T-helper 1 cell (primary cell): ENCODE measurements at regions not wholly inside any gene's neighbourhood (a gene's known extent, or its start where the extent isn't known, plus 50 kb on each side); places are given as distances from the start of the nearest gene placed in this dataset.
"Not testable (repeated sequence)": the region's sequence is repeated elsewhere in the genome, so short reads cannot be mapped to it uniquely, and the experiment has no call there.

Experiments
- DNase-seq, 5 donors: peaks; one replicate each; pipeline ENCODE4 v3.0.0-alpha.2; 2012 to 2020

DNA sequence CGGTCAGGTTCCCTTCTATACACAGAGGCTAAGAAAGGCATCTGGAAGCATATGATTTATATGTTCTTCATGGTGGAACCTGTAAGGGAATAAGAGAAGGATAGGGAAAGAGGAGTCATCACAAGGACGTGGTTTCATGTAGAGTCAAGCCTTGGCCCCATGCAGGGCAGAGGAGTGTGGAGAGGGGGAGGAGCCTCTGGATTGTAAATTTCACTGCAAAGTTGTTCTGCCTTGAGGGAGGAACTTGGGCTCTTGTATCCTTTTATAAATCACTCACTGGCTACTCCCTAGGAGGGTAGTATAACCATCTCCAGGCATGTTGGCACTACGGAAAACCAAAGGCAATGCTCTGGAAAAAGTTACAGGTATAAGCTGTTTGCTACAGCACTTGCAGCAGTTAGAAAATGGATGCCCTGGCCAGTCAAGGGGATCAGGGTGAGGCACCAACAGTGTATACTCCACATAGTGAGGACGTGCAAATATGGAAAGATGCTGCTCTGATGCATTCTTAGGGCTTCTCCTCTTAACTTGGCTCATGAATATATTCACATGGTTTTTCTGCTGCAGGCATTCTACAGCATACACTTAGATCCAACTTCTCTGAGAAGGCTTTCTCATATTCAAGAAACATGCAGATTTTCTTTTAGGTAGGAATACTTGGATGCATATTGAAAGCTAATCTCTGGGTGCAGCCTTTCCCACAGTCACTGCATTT lies 60.3 kb upstream of the ZNF81 start:
- DNase-seq = no peak

DNA sequence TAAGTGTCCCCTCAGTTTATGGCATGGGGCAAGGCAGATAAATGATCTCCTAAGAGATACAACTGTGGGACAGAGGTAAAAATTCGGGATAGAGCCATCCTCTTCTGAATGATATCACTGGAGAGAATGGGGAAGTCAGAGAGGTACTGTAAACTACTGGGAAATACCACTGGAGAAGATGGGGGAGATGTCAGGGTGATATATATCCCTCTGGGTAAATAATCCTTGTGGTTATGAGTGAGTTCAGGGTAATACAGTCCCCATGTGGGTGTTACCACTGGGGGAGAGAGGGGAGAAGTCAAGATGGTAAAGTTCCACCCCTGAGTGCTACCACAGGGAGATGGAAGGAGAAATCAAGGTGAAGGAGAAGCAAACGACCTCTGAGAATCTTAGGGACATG lies 63.9 kb upstream of the ZNF81 start:
- DNase-seq = no peak

DNA sequence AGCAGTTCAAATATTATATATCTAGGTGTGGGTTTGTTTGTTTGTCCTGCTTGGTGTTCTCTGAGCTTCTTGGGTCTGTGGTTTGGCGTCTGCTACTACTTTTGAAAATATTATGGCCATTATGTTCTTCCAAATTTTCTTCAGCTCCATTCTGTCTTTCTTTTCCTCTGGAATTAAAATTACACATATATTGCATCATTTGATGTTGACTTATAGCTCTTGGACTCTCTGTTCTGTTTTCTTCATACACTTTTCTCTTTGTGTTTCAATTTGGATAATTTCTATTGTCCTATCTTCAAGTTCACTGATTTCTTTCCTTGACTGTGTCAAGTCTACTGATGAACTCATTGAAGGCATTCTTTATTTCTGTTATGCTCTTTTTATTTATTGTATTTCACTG lies 65.2 kb upstream of the ZNF81 start:
- no peak for DNase-seq

DNA sequence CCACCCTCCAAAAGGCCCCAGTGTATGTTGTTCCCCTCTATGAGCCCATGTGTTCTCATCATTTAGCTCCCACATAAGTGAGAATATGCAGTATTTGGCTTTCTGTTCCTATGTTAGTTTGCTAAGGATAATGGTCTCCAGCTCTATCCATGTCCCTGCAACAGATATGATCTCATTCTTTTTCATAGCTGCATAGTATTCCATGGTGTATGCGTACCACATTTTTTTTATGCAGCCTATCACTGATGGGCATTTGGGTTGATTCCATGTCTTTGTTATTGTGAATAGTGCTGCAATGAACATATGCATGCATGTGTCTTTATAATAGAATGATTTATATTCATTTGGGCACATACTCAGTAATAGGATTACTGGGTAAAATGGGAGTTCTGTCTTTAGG lies 73.9 kb upstream of the ZNF81 start:
- not testable (repeated sequence) for DNase-seq

DNA sequence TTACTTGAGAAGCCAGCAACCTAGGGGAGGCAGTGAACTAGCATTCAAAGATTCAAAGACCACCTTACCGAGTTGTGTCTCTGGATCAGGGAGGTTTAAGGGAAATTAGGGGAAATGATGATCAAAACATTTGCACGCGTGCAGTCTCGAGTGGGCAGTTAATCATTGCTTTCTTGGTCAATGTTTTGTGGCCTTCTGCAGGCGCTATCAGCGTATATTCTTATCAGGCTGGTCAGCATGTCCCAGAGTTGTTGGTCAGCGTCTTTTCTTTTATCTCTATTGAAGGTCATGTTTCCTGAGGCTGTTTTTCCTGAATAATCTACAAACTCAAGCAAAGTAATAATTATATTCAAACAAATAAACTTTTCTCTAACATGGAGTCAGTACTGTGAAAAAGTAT lies 84.0 kb upstream of the ZNF81 start:
- no peak for DNase-seq

DNA sequence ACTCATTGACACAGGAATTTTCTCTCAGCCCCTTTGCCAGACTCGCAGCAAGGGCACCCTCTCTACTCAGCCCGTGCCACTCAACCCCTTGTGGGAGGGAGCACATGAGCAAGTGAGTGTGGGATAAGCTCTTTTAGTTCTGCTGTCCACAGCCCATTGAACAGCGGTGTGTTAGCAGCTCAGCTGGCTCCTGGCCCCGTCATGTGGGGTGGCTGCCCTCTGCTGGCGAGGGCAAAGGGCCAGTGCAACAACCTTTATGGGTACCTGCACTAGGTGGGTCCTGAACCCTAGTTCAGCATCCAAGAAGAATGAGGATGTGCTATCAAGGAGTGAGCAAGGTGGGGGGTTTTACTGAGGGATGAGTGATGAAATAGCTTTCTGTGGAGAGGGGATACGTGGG lies 85.0 kb upstream of the ZNF81 start:
- peak in 2 of 5 donors; percentile 1 to 27 for DNase-seq

DNA sequence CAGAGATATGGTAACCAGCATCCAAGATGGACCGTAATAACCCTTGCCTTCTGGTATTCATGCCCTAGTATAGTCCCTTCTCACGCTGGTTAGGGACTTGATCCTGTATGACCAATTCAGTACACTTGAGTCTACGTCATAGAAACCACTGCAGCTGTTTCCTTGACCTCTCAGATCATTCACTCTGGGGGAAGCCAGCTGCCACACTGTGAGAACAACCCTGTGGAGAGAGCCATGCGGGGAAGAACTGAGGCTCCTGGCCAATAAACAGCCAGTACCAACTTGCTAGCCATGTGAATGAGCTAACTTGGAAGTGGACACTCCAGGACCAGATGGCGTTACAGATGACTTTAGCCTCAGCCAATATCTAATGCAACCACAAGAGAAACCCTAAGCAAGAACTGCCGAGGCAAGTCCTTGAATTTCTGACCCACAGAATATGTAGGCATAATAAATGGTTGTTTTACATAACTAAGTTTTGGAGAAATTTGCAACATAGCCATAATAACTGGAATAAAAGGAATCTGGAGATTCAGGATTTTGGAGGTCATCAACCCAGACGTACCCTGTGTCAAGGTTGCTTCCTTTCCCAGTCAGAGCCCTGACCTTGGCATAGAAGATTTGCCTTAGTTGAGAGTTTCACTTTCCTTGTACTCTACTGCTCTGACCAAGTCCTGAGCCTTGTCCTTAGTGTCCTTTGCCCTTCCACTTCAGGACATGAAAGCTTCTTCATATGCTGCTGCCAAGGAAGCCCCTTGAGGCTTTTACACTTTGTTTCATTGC lies 87.3 kb upstream of the ZNF81 start:
- DNase-seq = peak in 1 of 5 donors; percentile 5

DNA sequence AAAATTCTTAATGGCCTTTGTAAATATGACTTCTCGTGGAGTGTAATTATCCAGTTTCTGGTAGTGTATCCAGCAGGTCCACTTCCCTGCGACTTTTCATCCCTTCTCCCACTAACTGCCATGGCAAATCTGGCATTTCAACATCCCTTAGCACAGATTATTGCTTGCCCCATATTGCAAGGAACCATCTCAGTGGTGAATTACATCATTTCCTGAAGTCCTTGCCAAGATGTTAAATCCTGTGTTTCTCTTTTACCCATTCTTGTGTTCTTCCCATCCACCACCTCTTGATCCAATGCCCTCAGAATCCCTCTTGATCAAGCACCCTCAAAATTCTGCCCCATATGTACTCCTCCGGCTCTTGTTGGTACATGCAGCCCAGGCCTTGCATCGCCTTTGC lies 88.1 kb upstream of the ZNF81 start:
- DNase-seq = no peak

DNA sequence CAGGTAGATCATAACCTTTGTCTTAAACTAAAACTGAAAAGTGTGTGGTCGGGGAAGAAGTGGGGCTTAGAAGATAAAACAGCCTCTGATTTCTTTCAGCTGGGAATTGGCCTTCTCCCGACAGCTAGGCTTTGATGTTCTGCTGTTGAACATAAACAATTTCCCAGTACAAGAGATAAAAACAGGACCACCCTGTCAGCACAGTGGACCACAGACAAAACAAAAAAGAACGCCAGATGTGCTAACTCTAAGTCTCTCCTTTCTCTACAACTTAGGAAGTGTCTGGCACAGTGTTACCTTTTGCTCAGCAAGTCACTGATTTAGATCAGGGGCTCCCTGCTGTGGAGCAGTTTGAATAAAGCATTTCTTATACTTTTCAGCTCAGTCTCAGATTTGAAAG lies 87.5 kb upstream of the UXT start:
- no peak for DNase-seq

DNA sequence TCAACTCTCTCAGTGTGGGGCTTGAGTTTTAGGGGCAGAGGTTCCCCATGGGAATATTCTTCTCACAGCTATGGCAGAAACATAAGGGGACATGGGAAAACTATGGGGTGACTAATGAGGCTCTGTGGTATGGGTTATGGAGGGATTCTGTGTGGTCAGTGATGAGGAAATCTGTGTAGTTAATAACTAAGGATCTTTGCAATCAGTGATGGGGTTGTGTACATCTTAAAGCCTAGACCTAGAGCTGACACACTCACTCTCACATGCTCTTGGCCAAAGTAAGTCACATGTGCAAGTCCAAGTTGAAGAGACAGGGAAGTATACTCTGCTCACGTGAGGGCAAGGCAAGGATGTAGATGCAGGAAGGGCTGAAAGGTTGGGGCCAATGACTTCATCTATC lies 86.4 kb upstream of the UXT start:
- DNase-seq = no peak

DNA sequence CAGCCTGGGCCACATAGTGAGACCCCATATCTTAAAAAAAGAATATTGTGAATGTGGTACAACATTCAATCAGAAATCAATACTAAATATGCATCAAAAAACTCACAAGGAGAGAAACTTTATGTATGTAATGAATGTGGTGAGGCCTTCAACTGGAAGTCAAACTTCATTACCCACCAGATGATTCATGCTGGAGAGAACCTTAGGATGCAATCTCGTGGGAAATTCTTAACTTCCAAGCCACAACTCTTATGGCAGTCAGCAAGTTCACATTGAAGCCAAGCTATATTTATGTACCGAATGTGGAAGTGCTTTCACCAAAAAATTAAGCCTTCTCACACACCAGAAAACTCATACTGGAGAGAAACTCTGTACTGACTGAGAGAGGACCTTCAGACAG lies 84.5 kb upstream of the UXT start:
- DNase-seq = no peak

DNA sequence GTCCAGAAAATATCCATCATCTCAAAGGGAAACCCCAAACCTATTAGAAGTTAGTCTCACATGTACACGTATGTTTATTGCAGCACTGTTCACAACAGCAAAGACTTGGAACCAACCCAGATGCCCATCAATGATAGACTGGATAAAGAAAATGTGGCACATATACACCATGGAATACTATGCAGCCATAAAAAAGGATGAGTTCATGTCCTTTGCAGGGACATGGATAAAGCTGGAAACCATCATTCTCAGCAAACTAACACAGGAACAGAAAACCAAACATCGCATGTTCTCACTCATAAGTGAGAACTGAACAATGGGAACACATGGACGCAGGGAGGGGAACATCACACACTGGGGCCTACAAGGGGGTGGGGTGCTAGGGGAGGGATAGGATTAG lies 79.9 kb upstream of the UXT start:
- DNase-seq = not testable (repeated sequence)

DNA sequence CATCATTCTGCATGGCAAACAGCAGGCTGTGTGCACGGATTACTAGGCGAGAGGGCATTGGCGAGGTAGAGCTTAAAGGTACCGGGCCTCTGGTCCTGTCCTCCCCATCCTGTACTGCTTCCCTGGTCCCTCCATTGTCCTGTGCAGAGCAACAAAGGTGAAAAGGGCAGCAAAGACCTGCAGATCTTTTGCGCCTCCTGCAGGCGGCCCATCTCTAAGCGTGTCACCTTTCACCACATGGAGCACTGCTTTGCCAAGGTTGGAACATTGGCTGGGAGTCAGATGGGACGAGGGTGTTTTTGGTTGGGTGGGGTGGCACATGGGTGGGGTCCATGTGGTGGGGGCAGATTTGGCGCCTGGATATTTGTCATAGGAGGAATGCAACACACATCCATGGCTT lies 64.7 kb upstream of the UXT start:
- DNase-seq = peak in 1 of 5 donors; percentile 11

DNA sequence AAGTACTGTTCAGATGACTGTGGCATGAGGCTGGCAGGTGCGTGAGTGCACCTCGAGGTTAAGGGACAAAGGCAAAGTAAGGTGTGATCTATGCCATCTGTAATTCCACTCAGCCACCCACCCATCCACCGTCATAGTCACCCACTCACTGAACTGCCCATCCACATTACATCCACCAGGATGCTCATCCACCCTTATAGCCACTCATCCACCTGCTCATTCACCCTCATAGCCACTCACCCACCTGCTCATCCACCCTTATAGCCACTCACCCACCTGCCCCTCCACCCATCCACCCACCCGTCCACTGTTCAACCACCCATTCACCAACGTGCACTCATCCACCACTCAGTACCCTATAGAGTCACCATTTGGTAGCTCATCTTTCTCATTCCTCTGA lies 64.1 kb upstream of the UXT start:
- DNase-seq = no peak

DNA sequence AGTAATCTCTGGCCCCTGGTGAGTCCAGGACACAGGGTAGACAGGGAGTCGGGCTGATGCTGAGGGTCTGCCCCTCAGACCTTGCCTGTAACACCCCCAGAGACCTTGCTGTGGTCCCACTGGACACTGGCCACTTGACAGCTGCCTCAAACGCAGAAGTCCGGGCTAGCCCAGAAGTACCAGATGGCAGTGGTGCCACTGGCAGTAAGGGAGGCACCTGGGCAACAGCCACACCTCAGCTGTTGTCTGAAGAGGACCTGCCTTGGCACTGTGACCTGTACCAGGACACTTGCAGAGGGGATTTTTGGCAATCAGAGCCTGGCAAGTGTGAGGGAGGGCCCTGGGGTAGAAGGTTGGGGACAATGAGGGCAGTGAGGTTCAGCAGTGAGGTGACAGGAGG lies 63.3 kb upstream of the UXT start:
- DNase-seq = no peak

DNA sequence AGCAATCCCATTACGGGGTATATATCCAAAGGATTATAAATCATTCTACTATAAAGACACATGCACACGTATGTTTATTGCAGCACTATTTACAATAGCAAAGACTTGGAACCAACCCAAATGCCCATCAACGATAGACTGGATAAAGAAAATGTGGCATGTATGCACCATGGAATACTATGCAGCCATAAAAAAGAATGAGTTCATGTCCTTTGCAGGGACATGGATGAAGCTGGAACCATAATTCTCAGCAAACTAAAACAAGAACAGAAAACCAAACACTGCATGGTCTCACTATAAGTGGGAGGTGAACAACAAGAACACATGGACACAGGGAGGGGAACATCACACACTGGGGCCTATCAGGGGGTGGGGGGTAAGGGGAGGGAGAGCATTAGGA lies 56.1 kb upstream of the UXT start:
- not testable (repeated sequence) for DNase-seq

DNA sequence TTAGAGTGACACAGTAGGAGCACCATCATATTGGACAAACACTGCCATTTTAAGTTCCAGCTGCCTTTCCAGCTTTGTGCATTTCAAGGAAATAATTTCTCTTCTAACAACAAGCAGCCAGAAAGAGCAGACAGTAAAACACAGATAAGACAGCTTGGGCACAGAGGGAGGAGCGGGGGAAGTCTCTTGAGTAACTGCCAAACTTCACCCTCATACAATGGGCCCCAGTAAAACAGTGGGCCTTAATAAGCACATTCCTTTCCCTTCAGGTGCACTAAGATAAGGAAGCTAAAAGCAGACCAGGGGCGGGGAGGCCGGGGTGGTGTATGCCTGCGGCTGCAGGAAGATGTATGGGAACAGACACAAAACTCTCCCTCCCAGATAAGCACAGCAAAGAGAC lies 53.7 kb upstream of the UXT start:
- not testable (repeated sequence) for DNase-seq

DNA sequence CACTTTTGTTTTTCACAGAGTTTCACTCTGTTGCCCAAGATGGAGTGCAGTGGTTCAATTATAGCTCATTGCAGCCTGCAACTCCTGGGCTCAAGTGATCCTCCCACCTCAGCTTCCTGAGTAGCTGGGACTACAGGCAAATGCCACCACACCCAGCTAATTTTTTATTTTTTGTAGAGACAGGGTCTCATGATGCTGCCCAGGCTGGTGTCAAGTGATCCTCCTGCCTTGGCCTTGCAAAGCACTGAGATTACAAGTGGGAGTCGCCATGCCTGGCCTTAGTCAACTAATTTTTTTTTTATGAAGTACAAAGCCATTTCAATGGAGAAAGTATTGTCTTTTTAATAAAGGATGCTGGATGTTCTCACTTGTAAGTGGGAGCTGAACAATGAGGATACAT lies 51.3 kb upstream of the UXT start:
- DNase-seq = no peak
